DND-41 (cell line): ENCODE measurements at regions not wholly inside any gene's neighbourhood (a gene's known extent, or its start where the extent isn't known, plus 50 kb on each side); places are given as distances from the start of the nearest gene placed in this dataset.

Source experiments
- ATAC-seq: fragments of 200-7000 bp; cut with Tn5 transposase; 3 replicates; pipeline ENCODE4 v1.9.1; 2021; ENCODE audit warnings: low read depth; ENCODE audit not compliant: insufficient read depth
- DNase-seq: peaks from one replicate; pipeline ENCODE4 v3.0.0-alpha.2; 2020
- H2AFZ ChIP-seq: 2 replicates; pipeline ENCODE4 v1.6.0; 2012; ENCODE audit warnings: low read depth, low read length
- H3K27ac ChIP-seq: 2 replicates; pipeline ENCODE4 v1.5.1; 2012; ENCODE audit warnings: low read length, inconsistent platforms
- H3K27me3 ChIP-seq: fragments of 200-600 bp; sonication (generic); 2 replicates; pipeline ENCODE4 v1.6.0; 2012; ENCODE audit warnings: low read length, mild to moderate bottlenecking, inconsistent platforms; ENCODE audit not compliant: insufficient read depth, poor library complexity
- H3K36me3 ChIP-seq: 2 replicates; pipeline ENCODE4 v1.5.1; 2012; ENCODE audit warnings: low read length, inconsistent platforms; ENCODE audit not compliant: insufficient read depth
- H3K4me1 ChIP-seq: 2 replicates; pipeline ENCODE4 v1.5.1; 2012; ENCODE audit warnings: mild to moderate bottlenecking, low read length; ENCODE audit not compliant: insufficient read depth
- H3K4me2 ChIP-seq: 2 replicates; pipeline ENCODE4 v1.6.0; 2012; ENCODE audit warnings: mild to moderate bottlenecking, moderate library complexity, low read length, inconsistent platforms; ENCODE audit not compliant: insufficient read depth
- H3K4me3 ChIP-seq, 2 experiments: fragments of 200-600 bp in 1 of 2; shearing (Covaris generic) in 1 of 2; 2 replicates each; pipeline ENCODE4 v1.5.1; 2012 to 2016; ENCODE audit warnings: inconsistent platforms in 2 of 2, low read length in 2 of 2, mild to moderate bottlenecking in 2 of 2, low read depth in 1 of 2, moderate library complexity in 1 of 2
- H3K79me2 ChIP-seq: 2 replicates; pipeline ENCODE4 v1.6.0; 2012; ENCODE audit warnings: low read length, inconsistent platforms; ENCODE audit not compliant: insufficient read depth
- H3K9ac ChIP-seq: 2 replicates; pipeline ENCODE4 v1.6.0; 2012; ENCODE audit warnings: low read depth, mild to moderate bottlenecking, inconsistent platforms, low read length, moderate library complexity
- H3K9me3 ChIP-seq: 2 replicates; pipeline ENCODE4 v1.5.1; 2012; ENCODE audit warnings: low read length, moderate library complexity, mild to moderate bottlenecking, inconsistent platforms; ENCODE audit not compliant: insufficient read depth, severe bottlenecking
- H4K20me1 ChIP-seq: 2 replicates; pipeline ENCODE4 v1.6.0; 2012; ENCODE audit warnings: low read length; ENCODE audit not compliant: insufficient read depth
- EZH2 ChIP-seq: IDR thresholded peaks from 3 replicates; pipeline ENCODE4 v1.6.1; 2012; ENCODE audit warnings: borderline replicate concordance, low read depth, mild to moderate bottlenecking, moderate library complexity, low read length, inconsistent platforms; ENCODE audit not compliant: severe bottlenecking
- TF ChIP-seq, protein P1 (sequence below): IDR thresholded peaks from 2 replicates; pipeline ENCODE4 v1.5.1; 2012; ENCODE audit warnings: borderline replicate concordance, low read length, moderate library complexity, mild to moderate bottlenecking; ENCODE audit not compliant: poor library complexity, severe bottlenecking; ENCODE audit errors: extremely low read depth

DNA sequence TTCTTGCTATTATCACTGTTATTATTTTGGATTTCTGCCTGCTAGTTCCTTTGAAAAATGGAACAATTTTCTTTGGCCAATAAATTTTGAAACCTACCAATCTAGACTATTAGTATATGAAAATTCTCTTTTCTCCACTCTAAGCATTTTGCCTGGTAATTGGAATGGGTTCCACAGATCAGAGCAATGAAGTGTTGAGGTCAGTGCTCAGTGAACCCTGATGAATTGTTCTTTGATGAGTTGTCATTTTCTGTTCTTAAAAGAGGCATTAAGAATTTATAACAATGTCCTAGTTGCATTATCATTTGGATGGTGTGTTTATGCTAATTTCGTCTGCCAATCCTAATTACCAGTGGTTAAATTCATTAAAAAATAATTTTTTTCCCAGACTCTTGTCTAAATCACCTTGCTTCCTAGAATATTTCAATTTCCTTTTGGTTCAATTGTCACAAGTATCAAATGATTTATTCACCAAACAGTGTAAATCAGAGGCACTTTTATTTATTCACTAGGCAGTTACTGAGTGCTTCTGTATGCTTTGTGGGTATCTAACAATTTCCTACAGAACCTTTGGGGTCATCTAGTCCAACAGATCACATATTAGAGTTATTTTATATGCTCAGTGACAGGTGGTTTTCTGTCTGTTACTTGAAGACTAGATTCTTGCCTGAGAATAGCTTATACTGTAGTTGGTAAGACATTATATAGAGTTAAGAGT lies 239.0 kb downstream of the DNAJB9 start:
- no peak overlapping the region for H2AFZ ChIP-seq
- no peaks in the 10 kb centered on the region for H4K20me1 ChIP-seq
- H3K4me1 ChIP-seq = no peaks in the 10 kb centered on the region
- no peaks in the 10 kb centered on the region for H3K36me3 ChIP-seq
- no peak overlapping the region for H3K4me3 ChIP-seq
- no peak overlapping the region for H3K4me2 ChIP-seq
- ATAC-seq (no peak), DNase-seq (no peak)
- H3K9ac ChIP-seq = no peak overlapping the region
- H3K79me2 ChIP-seq = no peaks in the 10 kb centered on the region
- TF ChIP-seq, protein P1, sequence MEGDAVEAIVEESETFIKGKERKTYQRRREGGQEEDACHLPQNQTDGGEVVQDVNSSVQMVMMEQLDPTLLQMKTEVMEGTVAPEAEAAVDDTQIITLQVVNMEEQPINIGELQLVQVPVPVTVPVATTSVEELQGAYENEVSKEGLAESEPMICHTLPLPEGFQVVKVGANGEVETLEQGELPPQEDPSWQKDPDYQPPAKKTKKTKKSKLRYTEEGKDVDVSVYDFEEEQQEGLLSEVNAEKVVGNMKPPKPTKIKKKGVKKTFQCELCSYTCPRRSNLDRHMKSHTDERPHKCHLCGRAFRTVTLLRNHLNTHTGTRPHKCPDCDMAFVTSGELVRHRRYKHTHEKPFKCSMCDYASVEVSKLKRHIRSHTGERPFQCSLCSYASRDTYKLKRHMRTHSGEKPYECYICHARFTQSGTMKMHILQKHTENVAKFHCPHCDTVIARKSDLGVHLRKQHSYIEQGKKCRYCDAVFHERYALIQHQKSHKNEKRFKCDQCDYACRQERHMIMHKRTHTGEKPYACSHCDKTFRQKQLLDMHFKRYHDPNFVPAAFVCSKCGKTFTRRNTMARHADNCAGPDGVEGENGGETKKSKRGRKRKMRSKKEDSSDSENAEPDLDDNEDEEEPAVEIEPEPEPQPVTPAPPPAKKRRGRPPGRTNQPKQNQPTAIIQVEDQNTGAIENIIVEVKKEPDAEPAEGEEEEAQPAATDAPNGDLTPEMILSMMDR = no peak
- no peak for TF ChIP-seq EZH2
- H3K9me3 ChIP-seq = no peaks in the 10 kb centered on the region
- H3K27me3 ChIP-seq = no peaks in the 10 kb centered on the region
- H3K27ac ChIP-seq = no peak overlapping the region

DNA sequence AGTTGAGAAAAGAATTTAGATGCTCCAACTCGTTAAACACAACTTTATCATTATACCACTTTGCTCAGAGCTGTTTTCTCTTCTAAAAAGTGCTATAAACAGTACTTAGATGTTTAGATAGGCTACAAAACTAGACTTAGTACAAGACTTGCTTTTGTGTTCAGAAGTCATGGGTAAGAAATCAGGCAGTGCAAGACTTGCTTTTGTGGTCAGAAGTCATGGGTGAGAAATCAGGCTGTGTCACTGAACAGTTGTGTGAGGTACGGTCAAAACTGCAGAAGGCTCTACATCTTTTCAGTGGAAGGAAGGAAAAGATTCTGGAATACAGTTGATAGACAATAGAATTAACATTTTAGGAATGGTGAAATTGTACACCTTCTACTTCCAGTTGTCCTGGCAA lies 239.7 kb downstream of the DNAJB9 start:
- Histone ChIP-seq H3K4me3 (no peak overlapping the region), H3K27me3 (no peaks in the 10 kb centered on the region), H3K36me3 (no peaks in the 10 kb centered on the region), H2AFZ (no peak overlapping the region), H3K9me3 (no peaks in the 10 kb centered on the region), H3K9ac (no peak overlapping the region), H4K20me1 (no peaks in the 10 kb centered on the region), H3K4me1 (no peaks in the 10 kb centered on the region), H3K27ac (no peak overlapping the region), H3K4me2 (no peak overlapping the region), H3K79me2 (no peaks in the 10 kb centered on the region)
- no peak for ATAC-seq
- no peak for TF ChIP-seq EZH2
- TF ChIP-seq, protein P1 = no peak
- DNase-seq = no peak

DNA sequence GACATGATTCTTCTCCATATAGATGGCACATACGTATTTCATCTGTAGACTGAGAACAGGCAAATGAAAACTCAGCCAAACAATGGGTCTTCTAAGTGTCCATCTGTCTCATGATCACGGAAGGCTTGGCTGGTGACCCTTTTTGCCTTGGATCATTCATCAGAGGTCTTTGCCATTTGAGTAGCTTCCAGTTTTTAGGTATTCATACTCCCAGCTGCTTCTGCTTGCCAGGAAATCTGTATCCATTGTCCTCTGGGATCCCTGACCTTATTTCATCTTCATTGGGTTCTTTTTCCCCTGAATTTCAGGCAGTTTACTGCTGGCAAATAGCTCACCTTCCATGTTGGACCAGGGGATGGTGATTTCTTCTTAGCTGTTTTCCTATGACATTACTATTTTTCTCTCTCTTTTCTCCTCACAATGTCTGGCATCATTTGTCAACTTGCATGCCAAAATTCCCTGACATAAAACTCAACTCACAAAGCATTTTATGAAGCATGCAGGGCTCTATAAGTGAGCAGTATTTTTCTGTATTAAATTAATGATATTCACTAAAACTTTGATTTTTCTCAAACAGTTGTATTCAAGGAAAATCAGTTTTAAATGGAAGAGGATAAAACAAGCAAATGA lies 241.2 kb downstream of the DNAJB9 start:
- Histone ChIP-seq H2AFZ (no peak overlapping the region), H3K9ac (no peak overlapping the region), H4K20me1 (no peaks in the 10 kb centered on the region), H3K9me3 (no peaks in the 10 kb centered on the region), H3K4me1 (no peaks in the 10 kb centered on the region), H3K27me3 (no peaks in the 10 kb centered on the region), H3K79me2 (no peaks in the 10 kb centered on the region), H3K4me2 (no peak overlapping the region), H3K36me3 (no peaks in the 10 kb centered on the region), H3K4me3 (no peak overlapping the region), H3K27ac (no peak overlapping the region)
- no peak for ATAC-seq
- TF ChIP-seq, protein P1 = no peak
- TF ChIP-seq EZH2 = no peak
- no peak for DNase-seq
